PC-3 (cell line): ENCODE measurements at regions not wholly inside any gene's neighbourhood (a gene's known extent, or its start where the extent isn't known, plus 50 kb on each side); places are given as distances from the start of the nearest gene placed in this dataset.

ENCODE experiments used
- ATAC-seq: fragments of 200-7000 bp; cut with Tn5 transposase; 2 replicates; pipeline ENCODE4 v1.9.1; 2020; ENCODE audit warnings: mild to moderate bottlenecking, moderate library complexity
- BruUV-seq: library from RNA; stranded (reverse); fragments of 400-500 nt; replicated peaks from 2 replicates; lab custom pipeline; 2021; lab: Mats Ljungman, UMichigan
- CTCF ChIA-PET: fragments of 300-600 bp; sonication (Branson Sonifier 250); formaldehyde crosslinking; loops from one replicate; lab custom pipeline; 2022; ENCODE audit warnings: antibody characterized with exemption; lab: Charles Lee
- POLR2A ChIA-PET: fragments of 300-600 bp; sonication (Branson Sonifier 250); formaldehyde crosslinking; loops from one replicate; lab custom pipeline; 2022; ENCODE audit warnings: antibody characterized with exemption; ENCODE audit not compliant: unreplicated experiment; lab: Charles Lee
- DNase-seq: peaks from one replicate; pipeline ENCODE4 v3.0.0-alpha.2; 2015
- H2AFZ ChIP-seq: fragments of 300-600 bp; sonication (generic); 2 replicates; pipeline ENCODE4 v1.6.0; 2016; ENCODE audit warnings: antibody characterized with exemption, low read length
- H3F3A ChIP-seq: fragments of 300-600 bp; sonication (generic); one replicate; pipeline ENCODE4 v1.6.0; 2017; ENCODE audit warnings: antibody characterized with exemption, low read length, control low read depth, mild to moderate bottlenecking; ENCODE audit not compliant: unreplicated experiment
- H3K27ac ChIP-seq: fragments of 300-600 bp; sonication (generic); 2 replicates; pipeline ENCODE4 v1.5.1; 2016; ENCODE audit warnings: mild to moderate bottlenecking, low read length
- H3K27me3 ChIP-seq: fragments of 300-600 bp; sonication (generic); 2 replicates; pipeline ENCODE4 v1.6.1; 2016; ENCODE audit warnings: low read length, mixed read lengths
- H3K36me3 ChIP-seq: fragments of 300-600 bp; sonication (generic); 2 replicates; pipeline ENCODE4 v1.6.1; 2016; ENCODE audit warnings: low read depth, mixed run types, low read length, mixed read lengths
- H3K4me1 ChIP-seq: fragments of 300-600 bp; sonication (generic); 2 replicates; pipeline ENCODE4 v1.5.1; 2016; ENCODE audit warnings: low read length; ENCODE audit not compliant: insufficient read depth
- H3K4me2 ChIP-seq: fragments of 300-600 bp; sonication (generic); 2 replicates; pipeline ENCODE4 v1.6.0; 2016; ENCODE audit warnings: low read length
- H3K4me3 ChIP-seq: fragments of 300-600 bp; sonication (generic); 2 replicates; pipeline ENCODE4 v1.5.1; 2016; ENCODE audit warnings: mild to moderate bottlenecking, low read length, mixed read lengths
- H3K79me2 ChIP-seq: fragments of 300-600 bp; sonication (generic); 2 replicates; pipeline ENCODE4 v1.6.1; 2017; ENCODE audit warnings: low read length, mixed read lengths
- H3K9ac ChIP-seq: fragments of 300-600 bp; sonication (generic); 2 replicates; pipeline ENCODE4 v1.6.0; 2016; ENCODE audit warnings: mild to moderate bottlenecking, low read length
- H3K9me2 ChIP-seq: fragments of 300-600 bp; sonication (generic); replicated peaks from 2 replicates; pipeline ENCODE4 v1.6.1; 2016; ENCODE audit warnings: mixed run types, low read length, mixed read lengths
- H3K9me3 ChIP-seq: fragments of 300-600 bp; sonication (generic); 2 replicates; pipeline ENCODE4 v1.6.1; 2016; ENCODE audit warnings: low read length, mixed read lengths
- H4K20me1 ChIP-seq: fragments of 300-600 bp; sonication (generic); 2 replicates; pipeline ENCODE4 v1.6.1; 2016; ENCODE audit warnings: low read length, mixed read lengths
- CTCF ChIP-seq: fragments of 300-600 bp; sonication (generic); conservative IDR thresholded peaks from 2 replicates; pipeline ENCODE4 v1.5.1; 2017; ENCODE audit warnings: antibody characterized with exemption, low read depth, mild to moderate bottlenecking, low read length
- EZH2 ChIP-seq: fragments of 300-600 bp; sonication (generic); IDR thresholded peaks from one replicate; pipeline ENCODE4 v1.6.1; 2017; ENCODE audit warnings: antibody characterized with exemption, mild to moderate bottlenecking, low read length; ENCODE audit not compliant: unreplicated experiment
- EZH2phosphoT487 ChIP-seq: fragments of 300-600 bp; sonication (generic); IDR thresholded peaks from 2 replicates; pipeline ENCODE4 v1.6.1; 2018; ENCODE audit warnings: mild to moderate bottlenecking, antibody characterized with exemption, low read length, borderline replicate concordance
- intact Hi-C: fragments of 100-400 bp; cut with micrococcal nuclease; formaldehyde crosslinking; loops from 2 replicates; pipeline ENCODE4 v1.9.0; 2023

- H3K27ac ChIP-seq: peak overlapping the region; percentile 47
- no peaks in the 10 kb centered on the region for H3K79me2 ChIP-seq
- no TSS peak for BruUV-seq
- peaks cover 28% of the 10 kb centered on the region for H3K4me1 ChIP-seq
- ChIA-PET CTCF (interaction anchor here (0.8 kb wide), 1 partner anchor 10 kb away, joined by 5 read pairs; no protein-coding TSS in a partner anchor), POLR2A (interaction anchor here (0.6 kb wide), 2 partner anchors 109 to 116 kb away, joined by 3 to 4 read pairs; no protein-coding TSS in a partner anchor)
- TF ChIP-seq EZH2 (no peak), CTCF (no peak), EZH2phosphoT487 (no peak)
- H3K9ac ChIP-seq: no peak overlapping the region
- intact Hi-C loops: no loop called here
- no peaks in the 10 kb centered on the region for H3K9me3 ChIP-seq
- no peak overlapping the region for H3K4me3 ChIP-seq
- H3F3A ChIP-seq: peaks cover 8% of the 10 kb centered on the region
- H2AFZ ChIP-seq: peak overlapping the region; percentile 48
- no peaks in the 10 kb centered on the region for H4K20me1 ChIP-seq
- H3K9me2 ChIP-seq: no peaks in the 10 kb centered on the region
- H3K27me3 ChIP-seq: no peaks in the 10 kb centered on the region
- ATAC-seq: peak; percentile 34; the same call in 1 of the 2 replicates
- peak overlapping the region; percentile 20 for H3K4me2 ChIP-seq
- peak; percentile 48 for DNase-seq
- H3K36me3 ChIP-seq: no peaks in the 10 kb centered on the region
Measured at GRCh38 chr20:17833036-17833674, 133.4 kb downstream of the BANF2 start.

- peak overlapping the region; percentile 13; the same call in 1 of the 2 replicates for H3K4me2 ChIP-seq
- DNase-seq (no peak), ATAC-seq (no peak)
- H3K9me2 ChIP-seq: no peaks in the 10 kb centered on the region
- peak overlapping the region; percentile 48; the same call in 1 of the 2 replicates for H2AFZ ChIP-seq
- H4K20me1 ChIP-seq: no peaks in the 10 kb centered on the region
- peaks cover 8% of the 10 kb centered on the region for H3F3A ChIP-seq
- intact Hi-C loops: no loop called here
- TF ChIP-seq CTCF (no peak), EZH2phosphoT487 (no peak), EZH2 (no peak)
- H3K79me2 ChIP-seq: no peaks in the 10 kb centered on the region
- H3K4me1 ChIP-seq: peaks cover 28% of the 10 kb centered on the region
- H3K4me3 ChIP-seq: no peak overlapping the region
- H3K9ac ChIP-seq: no peak overlapping the region
- no TSS peak for BruUV-seq
- peak overlapping the region; percentile 47; the same call in 1 of the 2 replicates for H3K27ac ChIP-seq
- H3K27me3 ChIP-seq: no peaks in the 10 kb centered on the region
- ChIA-PET POLR2A (interaction anchor here (0.6 kb wide), 2 partner anchors 110 to 117 kb away, joined by 3 to 4 read pairs; no protein-coding TSS in a partner anchor), CTCF (interaction anchor here (0.8 kb wide), 1 partner anchor 11 kb away, joined by 5 read pairs; no protein-coding TSS in a partner anchor)
- H3K36me3 ChIP-seq: no peaks in the 10 kb centered on the region
- no peaks in the 10 kb centered on the region for H3K9me3 ChIP-seq
Measured at GRCh38 chr20:17832236-17832915, 132.6 kb downstream of the BANF2 start.
